Stimulated activated CD8-positive, alpha-beta memory T cell treated with anti-CD3 and anti-CD28 coated beads, Interleukin-7, amount 100 ng/mL, for 48 hours (primary cell): ENCODE measurements at regions not wholly inside any gene's neighbourhood (a gene's known extent, or its start where the extent isn't known, plus 50 kb on each side); places are given as distances from the start of the nearest gene placed in this dataset.
"Not testable (repeated sequence)": the region's sequence is repeated elsewhere in the genome, so short reads cannot be mapped to it uniquely, and the experiment has no call there.

Source experiments
- DNase-seq, 2 donors: peaks; one replicate each; pipeline ENCODE4 v3.0.0-alpha.2; 2020; ENCODE audit warnings: low read depth in 1 of 2; ENCODE audit errors: extremely low read depth in 1 of 2

GRCh38 chr10:33716501-33717267 is 382.2 kb upstream of the NRP1 start:
- no peak for DNase-seq

DNA sequence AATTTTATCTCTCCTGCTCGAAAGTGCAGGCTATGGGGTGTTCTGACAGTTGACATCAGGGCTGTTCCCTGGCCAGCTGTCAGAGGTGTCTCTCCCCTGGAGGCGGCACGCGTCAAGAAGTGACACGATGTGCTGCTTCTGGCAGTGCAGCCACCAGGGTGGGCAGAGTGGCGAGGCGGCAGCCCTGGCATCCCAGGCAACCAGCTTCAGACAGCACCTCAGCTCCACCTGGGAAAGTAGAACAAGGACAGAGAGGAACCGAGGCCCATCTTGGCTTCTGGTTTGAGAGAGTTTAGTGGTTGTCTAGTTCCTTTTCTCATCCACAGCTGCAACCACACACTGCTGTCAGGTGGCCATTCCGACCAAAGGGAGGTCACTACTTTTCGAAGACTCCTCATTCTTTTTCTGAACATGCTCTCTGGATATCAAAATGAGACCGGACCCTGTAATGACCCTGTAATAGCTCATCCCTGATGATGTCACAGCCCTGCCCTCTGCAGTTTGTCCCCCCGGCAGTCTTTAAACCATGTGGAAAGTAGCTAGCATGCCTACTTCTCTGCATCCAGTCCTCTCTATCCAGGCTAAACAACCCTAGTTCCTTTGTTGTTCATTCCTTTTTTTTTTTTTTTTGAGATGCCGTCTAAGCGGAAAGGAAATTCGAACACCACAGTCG is 381.0 kb upstream of the NRP1 start:
- no peak for DNase-seq

GRCh38 chr10:33712825-33713224 is 378.4 kb upstream of the NRP1 start:
- DNase-seq: no peak

- no peak for DNase-seq
These were observed 375.5 kb upstream of the NRP1 start for GRCh38 chr10:33710006-33710405.

DNA sequence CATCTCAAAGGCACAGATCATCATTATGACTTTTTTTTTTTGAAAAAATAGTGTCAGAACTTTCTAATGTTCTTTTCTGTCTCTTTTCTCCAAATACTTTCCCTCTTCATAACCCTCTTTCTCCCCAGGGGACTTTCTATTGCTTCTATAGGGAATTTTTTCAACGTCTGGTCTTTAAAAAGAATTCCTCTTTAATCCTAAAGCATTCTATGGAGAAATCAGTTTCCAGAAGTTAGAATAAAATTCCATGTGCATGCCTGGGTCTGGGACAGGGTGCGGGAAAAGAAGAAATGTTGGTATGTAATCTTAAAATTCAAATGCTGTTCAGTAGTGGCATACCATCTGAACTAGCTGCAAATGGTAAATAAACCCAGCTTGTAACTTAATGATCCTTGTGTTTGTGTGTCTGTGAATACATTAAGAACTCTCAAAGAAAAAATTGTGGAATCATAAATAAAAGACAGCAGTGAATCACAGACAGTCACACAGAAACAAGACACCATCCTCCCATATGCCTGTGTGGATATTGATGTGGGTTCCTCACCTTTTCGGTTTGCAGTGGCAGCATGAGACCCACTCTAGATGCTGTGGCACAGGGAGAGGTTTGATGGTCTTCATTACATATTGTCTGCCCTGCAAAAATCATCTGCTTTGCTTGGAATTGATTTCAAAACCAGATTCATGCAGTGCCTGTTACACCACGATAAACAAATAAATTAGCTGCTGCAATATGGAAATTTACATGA is 374.7 kb upstream of the NRP1 start:
- no peak for DNase-seq

DNA sequence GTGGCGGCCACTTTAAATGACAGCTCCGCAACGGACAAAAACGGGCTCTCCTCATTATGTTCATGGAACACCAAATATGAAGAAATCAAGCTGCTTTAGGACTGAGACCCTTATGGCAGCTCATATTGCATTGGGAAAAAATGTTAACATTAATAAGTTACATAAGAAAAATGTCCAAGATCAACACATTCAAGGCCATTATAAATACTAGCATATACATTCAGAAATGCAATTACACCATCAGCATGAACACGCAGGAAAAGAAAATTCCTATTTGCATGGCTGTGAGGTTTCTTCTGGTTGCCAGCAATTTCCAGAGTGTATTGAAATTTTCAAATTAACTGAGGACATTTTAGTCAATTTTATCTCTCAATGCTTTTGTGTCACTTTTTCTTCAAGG is 374.1 kb upstream of the NRP1 start:
- DNase-seq: no peak

DNA sequence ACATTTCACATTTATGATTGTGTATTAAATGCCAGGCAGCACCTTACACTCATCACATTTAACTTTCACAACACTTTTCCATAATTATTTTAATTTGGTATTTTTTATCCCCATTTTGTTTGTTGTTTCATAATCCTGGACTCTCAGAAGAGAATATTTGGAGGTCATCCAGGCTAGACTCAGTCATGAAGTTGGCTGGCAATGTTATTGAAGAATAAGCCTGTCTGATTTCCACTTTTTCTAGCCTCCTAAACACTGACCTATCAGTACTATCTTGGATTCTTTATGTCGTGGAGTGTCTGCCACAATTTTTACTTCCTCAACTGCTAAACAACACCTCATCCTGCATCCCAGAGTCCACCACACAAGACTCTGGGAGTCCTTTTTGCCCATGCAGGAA is 372.3 kb upstream of the NRP1 start:
- no peak for DNase-seq

GRCh38 chr10:33706191-33706590 is 371.7 kb upstream of the NRP1 start:
- DNase-seq: no peak

DNA sequence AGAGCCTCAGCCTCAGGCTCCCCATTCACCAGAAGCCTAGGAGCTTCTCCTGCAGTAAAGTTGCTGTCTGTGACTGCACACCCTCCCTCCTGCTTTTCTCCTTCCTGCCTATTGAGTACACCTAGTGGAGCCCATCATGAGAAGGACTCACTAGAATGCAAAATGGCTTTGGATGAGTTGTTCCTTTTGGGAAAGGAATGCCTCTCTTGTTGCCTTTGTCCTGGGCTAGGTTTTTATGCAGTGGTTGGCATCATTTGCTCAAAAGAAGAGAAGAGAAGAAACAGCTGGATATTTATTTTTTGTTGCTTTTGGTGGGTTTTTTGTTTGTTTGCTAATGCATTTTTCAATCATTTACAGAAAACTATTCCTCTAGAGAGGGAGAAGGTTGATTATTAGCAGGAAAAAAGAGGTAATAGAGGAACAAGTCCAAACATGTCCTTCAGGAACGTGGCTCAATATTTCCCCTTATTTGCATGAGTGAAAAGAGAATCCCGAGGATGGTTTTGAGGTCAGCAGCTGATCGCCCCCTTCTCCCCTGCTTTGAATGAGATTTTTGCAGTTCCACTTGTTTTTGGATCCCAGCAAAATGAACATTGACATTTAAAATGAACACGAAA is 369.9 kb upstream of the NRP1 start:
- DNase-seq: no peak

DNA sequence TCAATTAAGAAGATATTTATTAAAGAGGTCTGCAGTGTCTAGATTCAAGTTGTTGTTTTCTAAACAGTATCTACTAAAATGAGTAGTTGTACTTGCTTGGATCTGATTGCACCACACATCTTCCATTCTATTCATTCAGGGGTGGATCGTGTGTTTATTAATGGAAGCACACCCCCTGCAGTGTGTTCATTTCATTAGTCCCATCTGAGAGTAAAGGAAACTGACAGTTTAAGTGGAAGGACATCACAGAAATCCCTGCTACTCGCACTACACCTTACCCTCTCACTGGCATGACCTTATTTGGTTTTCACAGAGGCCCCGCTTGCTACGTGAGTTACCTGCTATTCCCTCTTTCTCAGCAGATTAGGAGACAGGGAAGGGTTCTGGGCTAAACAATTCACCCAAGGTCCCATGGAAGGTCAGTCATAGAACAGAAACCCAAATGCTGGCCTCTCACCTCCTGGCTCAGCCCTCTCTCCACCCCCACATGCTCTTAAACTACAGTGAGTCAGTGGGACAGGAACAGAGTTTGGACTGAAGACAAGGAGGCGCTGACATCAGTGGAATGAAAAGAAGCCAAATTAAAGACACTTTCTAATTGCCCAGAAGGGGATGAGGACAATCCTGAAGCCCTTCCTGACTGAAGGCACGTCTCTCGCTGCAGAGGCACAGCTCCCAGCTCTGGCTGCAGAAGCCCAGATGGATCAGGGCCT is 369.2 kb upstream of the NRP1 start:
- no peak for DNase-seq

- no peak for DNase-seq
These were observed 363.6 kb upstream of the NRP1 start for GRCh38 chr10:33698033-33698432.

GRCh38 chr10:33697016-33697415 is 362.5 kb upstream of the NRP1 start:
- DNase-seq: no peak

- DNase-seq: no peak
These were observed 361.1 kb upstream of the NRP1 start for GRCh38 chr10:33695536-33695935.

DNA sequence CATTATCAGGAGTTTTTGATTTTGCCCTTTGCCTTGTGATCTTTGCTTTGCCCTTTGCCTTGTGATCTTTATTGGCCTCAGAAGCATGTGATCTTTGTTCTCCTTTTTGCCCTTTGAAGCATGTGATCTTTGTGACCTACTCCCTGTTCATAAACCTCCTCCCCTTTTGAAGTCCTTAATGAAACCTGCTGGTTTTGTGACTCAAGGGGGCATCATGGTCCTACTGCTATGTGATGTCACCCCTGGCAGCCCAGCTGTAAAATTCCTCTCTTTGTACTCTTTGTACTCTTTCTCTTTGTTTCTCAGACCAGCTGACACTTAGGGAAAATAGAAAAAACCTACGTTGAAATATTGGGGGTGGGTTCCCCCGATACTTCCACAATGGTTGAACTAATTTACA is 356.1 kb upstream of the NRP1 start:
- not testable (repeated sequence) for DNase-seq

- DNase-seq: no peak
These were observed 354.0 kb upstream of the NRP1 start for GRCh38 chr10:33688506-33688905.

DNA sequence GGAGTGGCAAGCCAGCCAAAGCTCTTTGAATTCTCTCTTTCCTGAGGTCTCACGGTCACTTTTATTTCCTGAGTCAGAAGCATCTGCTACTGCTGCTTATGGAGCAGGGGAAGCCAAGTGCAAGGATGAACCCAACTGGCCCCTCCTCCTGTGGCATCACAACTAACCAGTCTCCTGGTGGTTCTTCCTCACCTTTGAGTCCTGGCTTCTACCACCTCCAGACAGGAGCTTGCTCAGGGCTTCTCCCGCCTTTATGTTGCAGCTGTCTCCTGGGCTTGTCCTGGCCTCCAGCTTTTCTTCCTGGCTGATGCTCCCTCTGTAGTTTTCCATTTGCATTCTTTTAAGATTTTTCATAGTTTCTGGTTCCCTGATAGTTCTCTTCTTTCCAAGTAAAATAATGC is 349.7 kb upstream of the NRP1 start:
- no peak for DNase-seq

DNA sequence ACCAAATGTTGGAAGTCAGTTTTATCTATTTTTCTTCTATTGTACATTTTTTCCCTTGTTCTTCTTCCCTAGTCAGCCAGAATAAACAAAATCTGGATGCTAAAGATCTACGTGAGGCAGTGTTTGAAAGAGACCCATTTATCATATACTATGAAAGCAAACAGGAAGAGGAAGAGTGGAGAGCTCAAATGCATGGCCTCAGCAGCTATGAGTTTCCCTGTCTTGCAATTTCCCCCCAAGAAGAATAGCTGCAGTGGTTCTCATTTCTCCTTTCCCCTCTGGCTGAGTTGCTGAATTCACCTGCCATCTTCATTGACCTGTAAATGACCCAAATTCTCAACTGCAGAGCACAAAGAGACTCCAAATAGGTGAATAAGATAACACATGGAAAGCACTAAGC is 347.1 kb upstream of the NRP1 start:
- DNase-seq: no peak

DNA sequence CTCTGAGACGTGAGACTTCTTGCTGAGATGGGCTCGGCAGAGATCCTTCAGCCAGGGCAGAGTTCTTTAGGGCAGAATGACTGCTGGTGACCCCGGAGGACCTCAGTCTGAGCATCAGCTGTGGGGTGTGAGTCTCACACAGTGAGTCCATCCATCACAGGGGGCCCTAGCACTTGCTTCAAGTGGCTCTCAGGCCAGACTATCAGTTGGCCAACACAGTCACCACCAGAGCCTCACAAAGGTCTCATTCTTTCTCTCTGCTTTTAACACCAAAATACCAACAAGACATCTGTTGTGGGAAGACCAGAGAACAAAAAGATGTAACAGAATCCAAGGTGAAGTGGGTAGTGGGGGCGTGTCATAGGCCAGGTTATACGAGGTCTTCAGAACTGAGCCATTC is 345.6 kb upstream of the NRP1 start:
- DNase-seq: no peak

DNA sequence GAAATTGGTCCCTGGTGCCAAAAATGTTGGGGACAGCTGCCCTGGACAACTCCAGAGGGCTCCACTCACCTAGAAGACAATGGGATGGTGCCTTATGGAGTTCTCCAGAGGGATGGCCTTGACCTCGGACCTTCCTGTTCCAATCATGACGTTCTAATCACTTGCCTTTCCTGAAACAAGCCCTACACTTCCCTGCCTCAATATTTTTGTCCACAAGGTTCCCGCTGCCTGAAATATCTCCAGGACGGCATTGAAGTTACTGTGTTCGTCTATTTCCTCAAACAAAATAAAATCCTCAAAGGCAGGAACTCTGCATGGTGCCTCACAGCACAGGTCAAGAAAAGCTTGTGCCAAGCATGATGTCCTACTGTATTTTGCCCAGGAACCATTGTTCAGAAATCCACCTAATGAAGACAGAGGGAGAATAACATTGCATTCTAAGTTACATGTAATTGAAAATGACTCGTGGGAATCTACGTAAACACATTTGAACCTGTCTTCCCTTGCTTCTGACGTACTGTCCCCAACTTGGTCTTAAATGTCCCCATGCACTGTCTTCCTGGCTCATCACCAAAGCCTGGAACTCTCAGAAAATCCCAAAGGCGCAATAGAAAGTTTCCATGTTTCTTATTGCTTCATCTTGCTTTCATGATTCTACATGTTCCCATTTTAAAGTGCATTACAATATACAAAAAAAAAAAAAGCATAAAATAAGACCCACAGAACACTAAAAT is 342.3 kb upstream of the NRP1 start:
- DNase-seq: no peak

- DNase-seq: no peak
These were observed 340.6 kb upstream of the NRP1 start for GRCh38 chr10:33674986-33675599.
